PC-9 (cell line): ENCODE measurements at regions not wholly inside any gene's neighbourhood (a gene's known extent, or its start where the extent isn't known, plus 50 kb on each side); places are given as distances from the start of the nearest gene placed in this dataset.

ENCODE experiments used
- BruUV-seq: library from RNA; stranded (reverse); fragments of 400-500 nt; replicated peaks from 2 replicates; lab custom pipeline; 2021; lab: Mats Ljungman, UMichigan
- CTCF ChIA-PET: fragments of 300-600 bp; sonication (Branson Sonifier 250); formaldehyde crosslinking; loops from one replicate; lab custom pipeline; 2022; ENCODE audit warnings: antibody characterized with exemption; lab: Charles Lee
- POLR2A ChIA-PET: fragments of 300-600 bp; sonication (Branson Sonifier 250); formaldehyde crosslinking; loops from one replicate; lab custom pipeline; 2022; ENCODE audit warnings: antibody characterized with exemption; ENCODE audit not compliant: unreplicated experiment; lab: Charles Lee
- DNase-seq, 2 experiments: peaks; one replicate each; pipeline versions ENCODE4 v3.0.0 to v3.0.0-alpha.2; 2015 to 2022; ENCODE audit warnings: mixed read lengths in 1 of 2
- H2AFZ ChIP-seq: fragments of 200-600 bp; sonication (generic); 2 replicates; pipeline ENCODE4 v1.8.1; 2017; ENCODE audit warnings: antibody characterized with exemption
- H3F3A ChIP-seq: fragments of 200-600 bp; sonication (generic); 2 replicates; pipeline ENCODE4 v1.8.1; 2017; ENCODE audit warnings: antibody characterized with exemption, mild to moderate bottlenecking, low read depth; ENCODE audit not compliant: insufficient read depth
- H3K27ac ChIP-seq: fragments of 200-600 bp; sonication (generic); 2 replicates; pipeline ENCODE4 v1.6.1; 2016; ENCODE audit warnings: mixed run types
- H3K27me3 ChIP-seq: fragments of 200-600 bp; sonication (generic); 2 replicates; pipeline ENCODE4 v1.6.1; 2016; ENCODE audit warnings: low read depth, mixed run types; ENCODE audit not compliant: insufficient read depth
- H3K36me3 ChIP-seq: fragments of 200-600 bp; sonication (generic); 2 replicates; pipeline ENCODE4 v1.6.1; 2016; ENCODE audit warnings: low read depth, mixed run types
- H3K4me1 ChIP-seq: fragments of 200-600 bp; sonication (generic); replicated peaks from 2 replicates; pipeline ENCODE4 v1.6.1; 2016; ENCODE audit warnings: mixed run types; ENCODE audit not compliant: insufficient read depth
- H3K4me2 ChIP-seq: fragments of 200-600 bp; sonication (generic); 2 replicates; pipeline ENCODE4 v1.6.1; 2017; ENCODE audit warnings: mixed run types
- H3K4me3 ChIP-seq: fragments of 200-600 bp; sonication (generic); 2 replicates; pipeline ENCODE4 v1.6.1; 2016; ENCODE audit warnings: mixed run types
- H3K79me2 ChIP-seq: fragments of 200-600 bp; sonication (generic); 2 replicates; pipeline ENCODE4 v1.6.1; 2017; ENCODE audit warnings: low read depth, mixed run types
- H3K9me2 ChIP-seq: fragments of 200-600 bp; sonication (generic); 2 replicates; pipeline ENCODE4 v1.8.1; 2017; ENCODE audit warnings: mild to moderate bottlenecking; ENCODE audit not compliant: insufficient read depth
- H3K9me3 ChIP-seq: fragments of 200-600 bp; sonication (generic); 2 replicates; pipeline ENCODE4 v1.8.1; 2016; ENCODE audit warnings: low read depth; ENCODE audit not compliant: insufficient read depth
- H4K20me1 ChIP-seq: fragments of 200-600 bp; sonication (generic); 2 replicates; pipeline ENCODE4 v1.8.1; 2017; ENCODE audit not compliant: insufficient read depth
- CTCF ChIP-seq: fragments of 200-600 bp; sonication (generic); conservative IDR thresholded peaks from 2 replicates; pipeline ENCODE4 v1.6.1; 2017; ENCODE audit warnings: mixed run types, antibody characterized with exemption, mild to moderate bottlenecking, moderate library complexity
- EZH2 ChIP-seq: fragments of 200-600 bp; sonication (generic); IDR thresholded peaks from 2 replicates; pipeline ENCODE4 v1.8.0; 2017; ENCODE audit warnings: antibody characterized with exemption, low read depth
- intact Hi-C: fragments of 100-400 bp; cut with micrococcal nuclease; formaldehyde crosslinking; loops from one replicate; pipeline ENCODE4 v1.10.0; 2022; ENCODE audit not compliant: unreplicated experiment

GRCh38 chr1:43042127-43042526 lies 83.5 kb upstream of the SLC2A1 start:
- ChIA-PET POLR2A (interaction anchor here (0.5 to 0.6 kb wide), 2 partner anchors 93 to 172 kb away, joined by 6 to 13 read pairs; no protein-coding TSS in a partner anchor), CTCF (no interaction called here)
- Histone ChIP-seq H4K20me1 (no peaks in the 10 kb centered on the region), H3K4me1 (no peaks in the 10 kb centered on the region), H3F3A (no peaks in the 10 kb centered on the region), H3K79me2 (no peaks in the 10 kb centered on the region), H3K27ac (no peak overlapping the region), H3K4me3 (no peak overlapping the region), H3K27me3 (no peaks in the 10 kb centered on the region), H3K4me2 (no peak overlapping the region), H3K36me3 (no peaks in the 10 kb centered on the region), H3K9me2 (no peaks in the 10 kb centered on the region), H2AFZ (no peak overlapping the region), H3K9me3 (no peaks in the 10 kb centered on the region)
- BruUV-seq = no TSS peak
- no peak for DNase-seq
- TF ChIP-seq EZH2 = no peak
- TF ChIP-seq CTCF = no peak
- intact Hi-C loops = no loop called here

GRCh38 chr1:43041591-43041990 lies 82.9 kb upstream of the SLC2A1 start:
- TF ChIP-seq EZH2 = no peak
- no peak for TF ChIP-seq CTCF
- Histone ChIP-seq H3K4me3 (no peak overlapping the region), H3K9me3 (no peaks in the 10 kb centered on the region), H2AFZ (no peak overlapping the region), H3K9me2 (no peaks in the 10 kb centered on the region), H3K27ac (no peak overlapping the region), H4K20me1 (no peaks in the 10 kb centered on the region), H3K4me2 (no peak overlapping the region), H3K4me1 (no peaks in the 10 kb centered on the region), H3K27me3 (no peaks in the 10 kb centered on the region), H3K36me3 (no peaks in the 10 kb centered on the region), H3K79me2 (no peaks in the 10 kb centered on the region), H3F3A (no peaks in the 10 kb centered on the region)
- intact Hi-C loops = no loop called here
- DNase-seq = no peak
- no TSS peak for BruUV-seq
- POLR2A ChIA-PET = interaction anchor here (0.5 to 0.6 kb wide), 2 partner anchors 93 to 171 kb away, joined by 6 to 13 read pairs; no protein-coding TSS in a partner anchor
- CTCF ChIA-PET = no interaction called here

- ChIA-PET POLR2A (interaction anchor here (0.6 kb wide), 1 partner anchor 37 kb away, joined by 3 read pairs; no protein-coding TSS in a partner anchor), CTCF (no interaction called here)
- peaks cover 5% of the 10 kb centered on the region for H3K4me1 ChIP-seq
- no peaks in the 10 kb centered on the region for H3F3A ChIP-seq
- H2AFZ ChIP-seq = no peak overlapping the region
- no peak overlapping the region for H3K4me2 ChIP-seq
- no peaks in the 10 kb centered on the region for H3K9me3 ChIP-seq
- no peak overlapping the region for H3K4me3 ChIP-seq
- no TSS peak for BruUV-seq
- H3K79me2 ChIP-seq = no peaks in the 10 kb centered on the region
- TF ChIP-seq EZH2 (no peak), CTCF (no peak)
- H3K36me3 ChIP-seq = no peaks in the 10 kb centered on the region
- H3K27me3 ChIP-seq = no peaks in the 10 kb centered on the region
- H3K27ac ChIP-seq = no peak overlapping the region
- no peaks in the 10 kb centered on the region for H3K9me2 ChIP-seq
- H4K20me1 ChIP-seq = no peaks in the 10 kb centered on the region
- DNase-seq = no peak
- intact Hi-C loops = no loop called here
Measured at GRCh38 chr1:43039228-43040055, 80.8 kb upstream of the SLC2A1 start.
